OCI-M1 (cell line): ENCODE measurements at regions not wholly inside any gene's neighbourhood (a gene's known extent, or its start where the extent isn't known, plus 50 kb on each side); places are given as distances from the start of the nearest gene placed in this dataset.
A peak's percentile ranks its signal among the peaks of the same experiment; 100 is the strongest.

ENCODE experiments used
- DNase-seq: peaks from one replicate; lab custom pipeline; 2025; lab: John Stamatoyannopoulos, UW

DNA sequence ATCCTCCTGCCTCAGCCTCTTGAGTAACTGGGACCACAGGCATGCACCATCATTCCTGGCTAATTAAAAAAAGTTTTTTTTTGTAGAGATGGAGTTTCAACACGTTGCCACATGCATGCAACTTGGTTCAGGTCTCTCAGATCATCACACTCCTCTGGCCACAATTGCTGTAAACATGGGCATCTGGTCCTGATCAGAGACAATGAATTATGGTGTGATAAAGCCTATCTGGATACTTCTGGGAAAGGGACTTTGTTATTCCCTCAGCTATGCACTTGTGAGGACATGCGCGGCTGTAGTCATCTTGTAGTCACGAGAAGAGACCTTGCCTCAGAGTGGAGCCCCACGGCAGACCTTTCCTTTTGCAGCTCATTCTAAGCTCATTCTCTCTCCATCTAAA, 210.9 kb upstream of the ZFP64 start:
- no peak for DNase-seq

GRCh38 chr20:52401431-52401830, 209.9 kb upstream of the ZFP64 start:
- DNase-seq: no peak

- no peak for DNase-seq
Measured at GRCh38 chr20:52399352-52399751, 207.8 kb upstream of the ZFP64 start.

GRCh38 chr20:52389606-52390005, 198.0 kb upstream of the ZFP64 start:
- DNase-seq: no peak

DNA sequence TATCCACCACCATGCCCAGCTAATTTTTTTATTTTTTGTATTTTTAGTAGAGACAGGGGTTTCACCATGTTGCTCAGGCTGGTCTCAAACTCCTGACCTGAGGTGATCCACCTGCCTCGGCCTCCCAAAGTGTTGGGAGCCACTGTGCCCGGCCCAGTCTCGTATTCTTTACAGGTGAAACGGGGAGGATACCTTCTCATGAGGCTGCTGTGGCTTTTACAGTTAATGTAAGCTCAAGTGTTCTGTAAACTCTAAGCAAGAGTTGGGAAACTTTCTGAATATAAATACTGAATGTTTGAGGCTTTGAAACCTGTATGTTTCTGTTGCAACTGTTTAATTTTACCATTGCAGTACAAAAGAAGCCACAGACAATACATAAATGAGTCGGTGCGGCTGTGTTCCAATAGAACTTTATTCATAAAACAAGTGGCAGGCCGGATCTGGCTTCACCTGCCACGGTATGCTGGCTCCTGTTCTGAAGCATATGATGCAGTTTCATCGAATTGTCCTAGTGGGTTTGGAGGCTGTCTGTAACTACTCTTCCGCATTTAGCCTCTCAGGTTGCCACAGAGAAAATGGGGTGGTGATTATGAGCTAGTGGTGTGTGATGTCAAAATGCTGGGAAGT, 192.5 kb upstream of the ZFP64 start:
- no peak for DNase-seq

DNA sequence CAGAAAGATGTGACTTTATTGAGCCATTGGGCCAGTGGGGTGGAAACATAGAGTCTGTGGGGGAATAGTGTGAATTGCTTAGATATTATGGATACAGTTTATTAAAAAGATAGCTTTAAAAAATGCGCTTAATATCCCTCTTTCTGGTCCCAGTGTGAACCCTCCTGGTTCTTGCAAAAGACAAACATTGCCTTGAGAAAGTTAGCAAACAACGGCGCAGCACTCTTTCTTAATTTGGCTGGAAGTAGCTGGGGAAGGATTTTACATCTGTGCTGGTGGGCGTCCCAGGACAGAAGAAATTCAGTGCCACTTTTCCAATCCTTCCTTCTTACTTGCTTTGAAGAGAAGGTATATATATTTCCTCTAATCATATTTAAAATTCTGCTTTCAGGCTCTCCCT, 191.4 kb upstream of the ZFP64 start:
- no peak for DNase-seq

GRCh38 chr20:52379723-52380336, 188.3 kb upstream of the ZFP64 start:
- DNase-seq: peak; percentile 43

DNA sequence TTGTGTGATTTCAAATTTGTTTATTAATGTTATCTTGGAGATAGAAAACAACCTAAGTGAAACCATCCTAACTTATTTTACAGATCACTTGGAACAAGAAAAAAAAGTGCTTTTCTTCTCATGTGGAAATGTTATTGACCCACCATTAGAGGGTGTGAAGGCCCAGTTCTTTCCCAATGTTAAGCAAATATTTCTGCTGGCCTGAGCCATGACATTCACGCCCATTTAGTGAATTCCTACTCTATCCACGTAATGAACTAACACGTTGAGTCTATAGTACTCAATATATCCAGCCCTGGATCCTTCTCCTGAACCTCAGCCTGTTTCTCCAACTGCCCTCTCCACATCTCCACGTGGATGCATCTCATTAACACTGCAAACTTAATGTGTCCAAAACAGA, 180.6 kb upstream of the ZFP64 start:
- DNase-seq: no peak

DNA sequence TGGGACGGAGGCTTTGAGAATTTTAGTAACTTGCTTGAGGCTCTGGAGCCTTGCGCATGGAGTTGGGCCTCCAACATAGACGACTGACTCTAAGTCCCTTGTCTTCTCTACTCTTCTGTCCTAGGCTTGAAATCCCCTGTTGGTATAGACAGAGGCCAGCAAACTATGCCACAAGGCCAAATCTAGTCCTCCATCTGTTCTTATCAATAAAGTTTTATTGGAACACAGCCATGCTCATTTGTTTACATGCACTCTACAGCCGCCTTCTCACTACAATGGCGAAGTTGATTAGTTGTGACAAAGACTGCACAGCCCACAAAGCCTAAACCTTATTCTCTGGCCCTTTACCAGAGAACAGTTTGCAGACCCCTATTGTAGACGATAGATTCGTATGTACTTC, 174.1 kb upstream of the ZFP64 start:
- DNase-seq: no peak

DNA sequence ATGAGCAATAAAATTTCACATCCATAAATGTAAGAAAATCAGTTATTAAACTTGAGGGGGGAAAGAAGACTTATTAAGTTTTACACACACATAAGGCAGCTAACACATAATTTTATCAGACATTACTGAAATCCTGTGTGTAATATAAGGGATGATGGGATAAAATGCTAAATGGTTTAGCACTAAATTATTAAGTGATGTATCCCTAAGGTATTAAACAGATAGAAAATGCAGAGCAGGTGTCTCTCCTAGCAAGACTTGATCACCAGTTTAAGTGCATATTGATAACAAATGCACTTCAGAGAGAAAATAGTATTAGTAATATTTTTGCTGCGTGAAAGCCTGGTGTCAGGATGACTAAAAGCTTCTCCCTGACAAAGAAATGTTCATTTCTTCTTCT, 172.8 kb upstream of the ZFP64 start:
- no peak for DNase-seq

GRCh38 chr20:52361650-52362049, 170.1 kb upstream of the ZFP64 start:
- DNase-seq: no peak

GRCh38 chr20:52349806-52350205, 158.2 kb upstream of the ZFP64 start:
- DNase-seq: no peak

- DNase-seq: no peak
Measured at GRCh38 chr20:52348434-52348833, 156.9 kb upstream of the ZFP64 start.

- no peak for DNase-seq
Measured at GRCh38 chr20:52346797-52347196, 155.2 kb upstream of the ZFP64 start.

DNA sequence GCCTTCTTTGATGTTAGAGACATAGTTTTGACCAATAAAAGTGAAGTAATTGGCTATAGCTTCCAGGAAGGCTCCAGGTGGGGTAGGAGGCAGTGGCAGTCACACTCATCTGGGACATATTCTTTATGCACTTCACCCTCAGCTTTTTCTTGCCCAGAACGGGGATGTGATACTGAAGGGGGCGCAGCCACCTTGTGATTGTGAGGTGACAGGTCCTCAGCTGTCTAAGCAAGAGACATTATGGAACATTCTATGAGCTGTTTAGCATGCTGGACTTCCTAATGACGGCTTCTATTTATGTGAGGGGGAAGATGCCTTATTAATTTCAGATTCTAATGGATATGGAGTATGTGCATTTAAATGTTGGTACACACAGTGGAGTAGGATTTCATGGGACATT, 151.3 kb upstream of the ZFP64 start:
- no peak for DNase-seq

- peak; percentile 27 for DNase-seq
Measured at GRCh38 chr20:52340036-52340634, 148.6 kb upstream of the ZFP64 start.

DNA sequence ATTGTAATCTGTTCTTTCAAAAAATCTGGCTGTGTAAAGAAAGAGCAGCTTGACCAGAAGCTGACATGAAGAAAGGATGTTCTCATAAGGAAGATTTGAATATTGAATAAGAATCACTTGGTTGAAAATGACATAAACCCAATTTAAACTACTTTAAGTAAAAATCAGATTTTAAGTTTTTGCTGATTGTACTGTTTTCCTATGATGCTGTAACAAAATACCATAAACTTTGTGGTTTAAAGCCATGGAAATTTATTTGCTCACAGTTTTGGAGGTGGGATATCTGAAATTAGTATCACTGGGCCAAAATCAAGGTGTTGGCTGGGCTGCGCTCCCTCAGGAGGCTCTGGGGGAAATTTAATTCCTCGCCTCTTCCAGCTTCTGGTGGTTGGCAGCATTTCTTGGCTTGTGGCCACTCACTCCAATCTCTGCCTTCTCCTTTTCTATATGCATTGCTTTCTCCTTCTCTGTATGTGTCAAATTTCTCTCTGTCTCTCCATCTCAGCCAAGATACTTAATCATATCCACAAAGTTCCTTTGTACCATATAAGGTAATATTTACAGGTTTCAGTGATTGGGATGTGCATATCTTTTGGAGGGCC, 141.2 kb upstream of the ZFP64 start:
- DNase-seq: no peak

DNA sequence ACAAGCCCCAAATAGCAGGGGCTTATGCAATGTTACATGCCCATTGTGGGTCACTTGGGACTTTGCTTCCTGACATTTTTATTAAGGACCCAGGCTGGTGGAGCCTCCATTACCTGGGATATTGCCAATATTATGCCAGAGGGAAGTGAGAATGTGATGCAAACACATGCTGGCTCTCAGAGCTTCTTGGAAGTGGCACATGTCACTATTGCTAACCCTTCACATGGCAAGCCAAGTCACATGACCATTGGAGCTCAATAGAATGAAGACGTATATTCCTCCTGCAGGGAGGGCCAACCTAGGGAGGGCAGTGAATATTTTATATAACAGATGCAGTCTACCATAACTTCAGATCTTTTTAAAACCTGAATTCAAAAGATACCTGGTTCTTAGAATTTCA, 140.7 kb upstream of the ZFP64 start:
- no peak for DNase-seq

GRCh38 chr20:52331655-52332054, 140.1 kb upstream of the ZFP64 start:
- DNase-seq: no peak

- no peak for DNase-seq
Measured at GRCh38 chr20:52321396-52321795, 129.8 kb upstream of the ZFP64 start.

DNA sequence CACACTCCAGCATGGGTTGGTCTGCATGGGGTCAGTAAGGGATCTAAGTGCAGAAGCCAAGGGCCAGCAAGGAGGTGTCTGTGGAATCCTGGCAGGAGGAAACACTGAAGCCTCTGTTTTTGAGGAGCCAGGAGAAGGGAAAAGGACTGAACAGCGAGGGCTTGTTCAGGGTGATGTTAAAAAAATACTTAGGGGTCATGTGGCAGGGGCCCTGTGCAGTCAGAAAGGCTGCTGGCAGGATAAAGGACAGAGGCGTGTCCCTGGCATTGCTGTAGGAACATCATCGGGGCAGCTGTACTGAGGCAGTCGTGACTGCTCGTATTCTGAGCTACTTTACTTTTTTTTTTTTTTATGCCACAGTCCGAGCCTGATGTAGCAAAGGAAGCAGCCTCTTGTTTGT, 127.1 kb upstream of the ZFP64 start:
- no peak for DNase-seq

DNA sequence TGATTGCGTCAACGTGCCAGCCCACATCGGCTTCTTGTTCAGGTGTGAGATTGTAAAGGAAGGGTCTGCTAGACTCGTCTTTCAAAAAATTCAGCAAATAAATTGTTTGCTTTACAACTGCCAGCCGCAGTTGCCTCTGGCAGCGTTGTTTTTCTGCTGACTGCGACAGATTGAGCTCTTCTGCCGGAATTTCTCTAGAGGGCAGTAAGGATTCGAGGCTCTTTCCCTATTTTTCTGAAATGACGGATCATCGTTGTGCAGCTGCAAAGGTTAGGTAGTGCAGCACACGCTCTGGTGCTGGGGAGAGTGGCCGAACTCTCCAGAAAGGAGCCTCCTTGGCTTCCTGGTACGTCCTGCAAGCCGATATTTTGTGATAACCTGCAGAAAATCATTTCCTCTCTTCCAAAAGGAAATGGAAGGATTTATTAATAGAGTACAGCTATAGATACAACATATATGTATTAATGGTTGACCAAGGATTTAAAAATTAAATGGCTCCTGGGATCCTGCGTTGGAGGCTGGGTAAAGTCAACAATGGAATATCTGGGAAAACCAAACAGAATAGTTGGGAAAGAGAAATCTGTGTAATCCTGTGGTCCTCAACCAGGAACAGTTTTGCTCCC, 121.9 kb upstream of the ZFP64 start:
- DNase-seq: peak; percentile 14

DNA sequence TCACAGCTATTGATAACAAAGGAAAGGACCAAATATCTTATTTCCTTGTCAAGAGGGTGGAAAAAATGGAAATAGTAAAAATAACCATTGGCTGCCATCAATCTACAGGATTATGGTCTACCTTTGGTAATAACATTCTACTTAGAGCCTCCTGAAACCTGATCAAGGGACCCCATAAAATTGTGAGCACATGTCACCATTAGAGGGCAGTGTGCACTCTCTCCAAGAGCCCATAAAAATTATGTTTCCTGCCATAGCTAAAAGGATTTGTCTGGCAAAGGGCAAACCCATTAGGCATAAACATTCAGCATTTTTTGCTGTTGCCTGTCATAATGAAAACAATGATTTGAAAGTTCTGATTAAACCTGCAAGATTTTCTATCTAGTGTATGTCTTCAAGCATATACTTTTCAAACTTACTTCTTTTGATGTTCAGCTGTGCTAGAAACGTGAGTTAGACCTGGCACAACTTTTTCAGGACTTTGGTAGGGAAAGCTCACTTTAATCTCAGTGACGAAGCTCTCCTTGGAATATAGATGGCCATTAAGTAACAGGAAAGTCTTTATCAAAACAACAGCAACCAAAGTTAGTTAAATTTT, 120.7 kb upstream of the ZFP64 start:
- DNase-seq: peak; percentile 73
